Calu3 (cell line): ENCODE measurements at regions not wholly inside any gene's neighbourhood (a gene's known extent, or its start where the extent isn't known, plus 50 kb on each side); places are given as distances from the start of the nearest gene placed in this dataset.

Source experiments
- BruUV-seq: library from RNA; stranded (reverse); fragments of 400-500 nt; replicated peaks from 2 replicates; lab custom pipeline; 2021; lab: Mats Ljungman, UMichigan
- CTCF ChIA-PET: fragments of 300-600 bp; sonication (Branson Sonifier 250); formaldehyde crosslinking; loops from one replicate; lab custom pipeline; 2022; ENCODE audit warnings: antibody characterized with exemption; lab: Charles Lee
- DNase-seq: peaks from one replicate; pipeline ENCODE4 v3.0.0; 2022
- H3K27ac Mint-ChIP-seq: one replicate; pipeline ENCODE4 v1.8.0; 2022; ENCODE audit warnings: mixed read lengths; ENCODE audit not compliant: unreplicated experiment
- H3K27me3 Mint-ChIP-seq: one replicate; pipeline ENCODE4 v1.8.0; 2022; ENCODE audit warnings: mixed read lengths; ENCODE audit not compliant: unreplicated experiment
- H3K36me3 Mint-ChIP-seq: one replicate; pipeline ENCODE4 v1.8.0; 2022; ENCODE audit warnings: mild to moderate bottlenecking, moderate library complexity, mixed read lengths; ENCODE audit not compliant: insufficient read depth, unreplicated experiment
- H3K4me1 Mint-ChIP-seq: one replicate; pipeline ENCODE4 v1.8.0; 2022; ENCODE audit warnings: mild to moderate bottlenecking, low read depth, mixed read lengths; ENCODE audit not compliant: unreplicated experiment
- H3K4me3 Mint-ChIP-seq: one replicate; pipeline ENCODE4 v1.8.0; 2022; ENCODE audit warnings: mild to moderate bottlenecking, low read depth, moderate library complexity, mixed read lengths; ENCODE audit not compliant: unreplicated experiment
- H3K9me3 Mint-ChIP-seq: one replicate; pipeline ENCODE4 v1.8.0; 2022; ENCODE audit warnings: low read depth, mixed read lengths; ENCODE audit not compliant: unreplicated experiment
- intact Hi-C: fragments of 100-400 bp; cut with micrococcal nuclease; formaldehyde crosslinking; loops from one replicate; pipeline ENCODE4 v1.10.0; 2022; ENCODE audit not compliant: unreplicated experiment
- TF ChIP-seq, protein P1 (sequence below): fragments of 200-600 bp; IDR thresholded peaks from one replicate; pipeline ENCODE4 v1.8.0; 2022; ENCODE audit warnings: antibody characterized with exemption; ENCODE audit not compliant: unreplicated experiment

DNA sequence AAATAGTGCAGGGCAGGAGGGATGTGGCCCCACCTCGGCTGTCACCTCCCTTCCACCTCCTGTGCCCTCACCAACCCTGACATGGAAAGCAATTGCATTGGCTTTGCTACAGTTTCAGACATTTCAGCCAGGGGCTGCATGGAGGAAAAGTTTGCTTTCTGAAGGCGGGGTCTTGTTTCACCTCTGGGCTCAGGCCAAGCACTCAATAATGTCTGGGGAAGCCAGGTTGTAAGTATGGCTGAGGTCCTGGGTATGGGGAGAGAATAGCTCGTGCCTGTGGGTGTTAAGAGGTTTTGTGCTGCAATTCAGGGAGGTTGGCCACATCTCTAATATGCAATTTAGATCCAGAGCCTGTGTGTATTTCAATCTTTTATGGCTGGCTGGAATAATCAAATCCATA, 238.4 kb upstream of the MKI67 start:
- no peak for DNase-seq
- Mint-ChIP-seq H3K4me3 (no peak overlapping the region), H3K4me1 (no peaks in the 10 kb centered on the region), H3K27me3 (peaks cover 12% of the 10 kb centered on the region), H3K9me3 (peaks cover 6% of the 10 kb centered on the region), H3K36me3 (peaks cover 3% of the 10 kb centered on the region), H3K27ac (no peak overlapping the region)
- TF ChIP-seq, protein P1, sequence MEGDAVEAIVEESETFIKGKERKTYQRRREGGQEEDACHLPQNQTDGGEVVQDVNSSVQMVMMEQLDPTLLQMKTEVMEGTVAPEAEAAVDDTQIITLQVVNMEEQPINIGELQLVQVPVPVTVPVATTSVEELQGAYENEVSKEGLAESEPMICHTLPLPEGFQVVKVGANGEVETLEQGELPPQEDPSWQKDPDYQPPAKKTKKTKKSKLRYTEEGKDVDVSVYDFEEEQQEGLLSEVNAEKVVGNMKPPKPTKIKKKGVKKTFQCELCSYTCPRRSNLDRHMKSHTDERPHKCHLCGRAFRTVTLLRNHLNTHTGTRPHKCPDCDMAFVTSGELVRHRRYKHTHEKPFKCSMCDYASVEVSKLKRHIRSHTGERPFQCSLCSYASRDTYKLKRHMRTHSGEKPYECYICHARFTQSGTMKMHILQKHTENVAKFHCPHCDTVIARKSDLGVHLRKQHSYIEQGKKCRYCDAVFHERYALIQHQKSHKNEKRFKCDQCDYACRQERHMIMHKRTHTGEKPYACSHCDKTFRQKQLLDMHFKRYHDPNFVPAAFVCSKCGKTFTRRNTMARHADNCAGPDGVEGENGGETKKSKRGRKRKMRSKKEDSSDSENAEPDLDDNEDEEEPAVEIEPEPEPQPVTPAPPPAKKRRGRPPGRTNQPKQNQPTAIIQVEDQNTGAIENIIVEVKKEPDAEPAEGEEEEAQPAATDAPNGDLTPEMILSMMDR: no peak
- no TSS peak for BruUV-seq
- intact Hi-C loops: no loop called here
- CTCF ChIA-PET: no interaction called here

DNA sequence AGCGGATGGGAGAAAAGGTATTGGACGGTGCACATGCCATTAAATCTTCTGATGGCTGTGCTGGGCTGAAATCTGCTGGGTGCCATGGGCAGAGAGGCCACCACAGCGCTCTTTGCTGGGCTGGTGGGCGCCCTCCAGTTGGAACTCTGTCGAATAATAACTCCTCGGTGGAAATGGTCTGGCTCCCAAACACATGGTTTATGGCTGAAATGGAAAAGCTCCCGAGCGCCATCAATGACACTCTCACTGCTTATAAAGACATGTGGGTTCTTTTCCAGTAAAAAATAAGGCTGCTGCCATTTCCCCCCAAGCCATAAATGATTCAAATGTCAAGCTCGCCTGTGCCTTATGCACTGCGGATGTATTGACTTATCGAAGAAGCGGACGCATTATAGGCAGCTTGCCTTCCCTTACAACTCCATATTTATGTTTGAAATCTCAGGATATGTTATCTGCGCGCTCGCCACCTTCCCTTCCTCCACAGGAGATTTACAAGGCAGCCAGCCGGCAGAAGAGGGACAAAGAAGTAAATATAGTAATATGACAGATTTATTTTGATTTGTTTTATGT, 239.0 kb upstream of the MKI67 start:
- H3K27ac Mint-ChIP-seq: no peak overlapping the region
- peaks cover 6% of the 10 kb centered on the region for H3K9me3 Mint-ChIP-seq

DNA sequence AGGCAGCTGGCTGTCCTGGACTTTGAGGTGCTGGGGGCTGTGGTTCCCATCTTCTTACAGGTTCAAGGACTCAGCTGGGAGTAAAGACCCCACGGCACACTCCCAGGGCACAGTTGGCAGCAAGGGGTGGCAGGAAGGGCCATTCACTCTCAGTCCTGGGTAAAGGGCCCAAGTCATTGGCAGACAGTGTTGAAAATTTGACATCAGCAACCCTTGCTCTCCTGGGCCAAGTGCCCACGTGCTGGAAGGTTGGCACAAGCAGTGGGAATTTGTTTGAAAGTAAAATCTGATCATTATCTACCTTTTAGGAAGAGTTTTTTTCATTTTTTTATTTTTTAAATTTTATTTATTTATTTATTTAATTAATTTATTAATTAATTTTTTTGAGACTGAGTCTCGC, 241.6 kb upstream of the MKI67 start:
- BruUV-seq: no TSS peak
- H3K9me3 Mint-ChIP-seq: peaks cover 6% of the 10 kb centered on the region
- intact Hi-C loops: no loop called here
- no peaks in the 10 kb centered on the region for H3K4me1 Mint-ChIP-seq
- CTCF ChIA-PET: no interaction called here
- TF ChIP-seq, protein P1: no peak
- H3K27me3 Mint-ChIP-seq: peaks cover 12% of the 10 kb centered on the region
- H3K36me3 Mint-ChIP-seq: peaks cover 3% of the 10 kb centered on the region
- no peak overlapping the region for H3K4me3 Mint-ChIP-seq
- no peak overlapping the region for H3K27ac Mint-ChIP-seq
- DNase-seq: no peak

More for the DNA sequence above, 239.0 kb upstream of the MKI67 start:
- TF ChIP-seq, protein P1: no peak
- Mint-ChIP-seq H3K4me1 (no peaks in the 10 kb centered on the region), H3K4me3 (no peak overlapping the region), H3K36me3 (peaks cover 3% of the 10 kb centered on the region), H3K27me3 (peaks cover 12% of the 10 kb centered on the region)
- DNase-seq: no peak
- BruUV-seq: no TSS peak
- CTCF ChIA-PET: no interaction called here
- intact Hi-C loops: no loop called here

DNA sequence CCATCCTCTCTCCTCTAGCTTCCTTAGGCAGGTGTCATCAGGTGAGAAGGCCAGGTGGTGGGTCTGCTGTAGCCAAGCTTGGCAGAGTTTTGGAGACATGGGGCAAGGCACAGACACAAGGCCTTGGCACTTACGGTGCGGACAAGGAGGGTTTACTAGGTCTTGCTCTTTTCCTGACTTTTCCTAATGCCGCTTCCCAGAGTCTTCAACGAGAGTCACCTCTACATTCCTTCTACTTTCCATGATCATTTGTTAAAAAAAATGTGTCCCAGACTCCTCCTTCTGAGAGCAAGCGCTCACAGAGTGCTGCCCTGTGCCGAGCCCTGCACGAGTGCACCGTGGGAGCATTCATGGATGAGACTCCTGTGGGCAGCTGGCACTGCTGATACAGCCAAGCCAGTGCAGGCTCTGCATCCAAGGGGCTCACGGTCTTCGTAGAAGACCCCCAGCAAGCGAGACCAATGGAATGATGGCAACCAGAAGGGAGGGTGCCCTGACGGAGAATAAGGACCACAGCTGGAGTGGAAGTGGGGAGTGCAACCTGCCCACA, 243.0 kb upstream of the MKI67 start:
- Mint-ChIP-seq H3K36me3 (peaks cover 3% of the 10 kb centered on the region), H3K27ac (no peak overlapping the region), H3K9me3 (peaks cover 9% of the 10 kb centered on the region), H3K4me1 (no peaks in the 10 kb centered on the region), H3K4me3 (no peak overlapping the region), H3K27me3 (peaks cover 4% of the 10 kb centered on the region)
- TF ChIP-seq, protein P1: no peak
- CTCF ChIA-PET: no interaction called here
- intact Hi-C loops: no loop called here
- no TSS peak for BruUV-seq
- no peak for DNase-seq
